ENCODE measurements at regions not wholly inside any gene's neighbourhood (a gene's known extent, or its start where the extent isn't known, plus 50 kb on each side); places are given as distances from the start of the nearest gene placed in this dataset.

GRCh38 chr22:49042877-49043859 is 784.5 kb downstream of the BRD1 start:
- no peak for FAIRE-seq

GRCh38 chr22:49042066-49042465 is 785.6 kb downstream of the BRD1 start:
- DNase-seq (ENCODE audit: insufficient read length, low spot score): no peak
- no peak for FAIRE-seq

More at GRCh38 chr22:49042877-49043859, 784.5 kb downstream of the BRD1 start:
- DNase-seq (ENCODE audit: insufficient read length, low spot score): no peak

- FAIRE-seq (no peak), DNase-seq (ENCODE audit: insufficient read length, low spot score) (no peak)
Measured at GRCh38 chr22:49040754-49041467, 786.8 kb downstream of the BRD1 start.

- no peak for FAIRE-seq
- no peak for DNase-seq (ENCODE audit: insufficient read length, low spot score)
Measured at GRCh38 chr22:49040111-49040510, 787.6 kb downstream of the BRD1 start.

- DNase-seq (ENCODE audit: insufficient read length, low spot score) (no peak), FAIRE-seq (no peak)
Measured at GRCh38 chr22:49039625-49040024, 788.0 kb downstream of the BRD1 start.

GRCh38 chr22:49037701-49038245 is 789.9 kb downstream of the BRD1 start:
- DNase-seq (ENCODE audit: insufficient read length, low spot score) (no peak), FAIRE-seq (no peak)

GRCh38 chr22:49036513-49036912 is 791.2 kb downstream of the BRD1 start:
- DNase-seq (ENCODE audit: insufficient read length, low spot score) (no peak), FAIRE-seq (no peak)

- FAIRE-seq (no peak), DNase-seq (ENCODE audit: insufficient read length, low spot score) (no peak)
Measured at GRCh38 chr22:49035818-49036457, 791.7 kb downstream of the BRD1 start.

GRCh38 chr22:49034836-49035817 is 792.5 kb downstream of the BRD1 start:
- DNase-seq (ENCODE audit: insufficient read length, low spot score) (no peak), FAIRE-seq (no peak)

- DNase-seq (ENCODE audit: insufficient read length, low spot score) (no peak), FAIRE-seq (no peak)
Measured at GRCh38 chr22:49033616-49034015, 794.1 kb downstream of the BRD1 start.

- FAIRE-seq (no peak), DNase-seq (ENCODE audit: insufficient read length, low spot score) (no peak)
Measured at GRCh38 chr22:49032821-49033220, 794.9 kb downstream of the BRD1 start.

GRCh38 chr22:49031746-49032330 is 795.8 kb downstream of the BRD1 start:
- DNase-seq (ENCODE audit: insufficient read length, low spot score) (no peak), FAIRE-seq (no peak)

GRCh38 chr22:49028111-49028510 is 799.6 kb downstream of the BRD1 start:
- no peak for FAIRE-seq
- no peak for DNase-seq (ENCODE audit: insufficient read length, low spot score)

- DNase-seq (ENCODE audit: insufficient read length, low spot score): no peak
- FAIRE-seq: no peak
Measured at GRCh38 chr22:49027368-49027670, 800.4 kb downstream of the BRD1 start.

- DNase-seq (ENCODE audit: insufficient read length, low spot score): no peak
Measured at GRCh38 chr22:49026494-49027367, 800.9 kb downstream of the BRD1 start.

GRCh38 chr22:49025791-49026493 is 801.7 kb downstream of the BRD1 start:
- DNase-seq (ENCODE audit: insufficient read length, low spot score) (no peak), FAIRE-seq (no peak)

More at GRCh38 chr22:49026494-49027367, 800.9 kb downstream of the BRD1 start:
- no peak for FAIRE-seq

GRCh38 chr22:49024775-49025440 is 802.8 kb downstream of the BRD1 start:
- DNase-seq (ENCODE audit: insufficient read length, low spot score): no peak
- FAIRE-seq: no peak

All from HTR-8/SVneo (cell line).